Brain microvascular endothelial cell (primary cell): ENCODE measurements at regions not wholly inside any gene's neighbourhood (a gene's known extent, or its start where the extent isn't known, plus 50 kb on each side); places are given as distances from the start of the nearest gene placed in this dataset.

Experiments used
- DNase-seq: peaks from one replicate; pipeline ENCODE4 v3.0.0-alpha.2; 2020
- H3K27ac ChIP-seq: fragments of 250-450 bp; sonication (Bioruptor Pico); 2 replicates; pipeline ENCODE4 v1.5.1; 2020; ENCODE audit warnings: mild to moderate bottlenecking, moderate library complexity
- H3K27me3 ChIP-seq: fragments of 250-450 bp; sonication (Bioruptor Pico); replicated peaks from 2 replicates; pipeline ENCODE4 v1.5.1; 2020; ENCODE audit warnings: mild to moderate bottlenecking
- H3K36me3 ChIP-seq: fragments of 250-450 bp; sonication (Bioruptor Pico); replicated peaks from 2 replicates; pipeline ENCODE4 v1.5.1; 2020; ENCODE audit warnings: mild to moderate bottlenecking
- H3K4me3 ChIP-seq: 2 replicates; pipeline ENCODE4 v1.5.1; 2011; ENCODE audit warnings: low read depth, mild to moderate bottlenecking, control low read depth, low read length, moderate library complexity
- CTCF ChIP-seq: IDR thresholded peaks from 2 replicates; pipeline ENCODE4 v1.5.1; 2011; ENCODE audit warnings: low read depth, mild to moderate bottlenecking, moderate library complexity, low read length, control low read depth, inconsistent platforms; ENCODE audit errors: missing control alignments
- in situ Hi-C: cut with HindIII; loops from 2 replicates; pipeline ENCODE4 v1.10.0; 2017; ENCODE audit warnings: low sequenced_read_pairs, low pct_ligation_motif_present

DNA sequence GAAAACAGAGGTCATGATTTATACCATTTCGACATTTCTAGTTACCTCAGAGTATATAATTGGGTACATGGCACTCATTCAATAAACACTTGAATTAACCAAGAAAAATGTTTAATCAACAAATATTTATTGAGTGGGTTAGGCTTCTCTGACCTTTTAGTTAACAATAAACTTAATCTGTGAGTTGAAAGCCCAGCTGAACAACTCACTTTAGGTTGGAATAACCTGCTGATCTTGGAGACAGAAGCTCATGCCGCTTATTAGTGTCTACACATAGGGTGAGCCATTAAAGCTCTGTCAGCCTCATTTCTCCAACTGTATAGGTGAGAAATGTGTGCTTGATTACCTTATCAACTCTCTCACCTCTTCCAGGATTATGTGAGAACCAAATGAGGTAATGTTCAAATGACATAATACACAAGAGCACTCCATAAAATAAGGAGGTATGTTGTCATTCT lies 98.2 kb upstream of the DTNBP1 start:
- Histone ChIP-seq H3K27me3 (no peaks in the 10 kb centered on the region), H3K4me3 (no peak overlapping the region), H3K36me3 (no peaks in the 10 kb centered on the region), H3K27ac (no peak overlapping the region)
- DNase-seq = no peak
- no peak for TF ChIP-seq CTCF
- in situ Hi-C loops = no loop called here

DNA sequence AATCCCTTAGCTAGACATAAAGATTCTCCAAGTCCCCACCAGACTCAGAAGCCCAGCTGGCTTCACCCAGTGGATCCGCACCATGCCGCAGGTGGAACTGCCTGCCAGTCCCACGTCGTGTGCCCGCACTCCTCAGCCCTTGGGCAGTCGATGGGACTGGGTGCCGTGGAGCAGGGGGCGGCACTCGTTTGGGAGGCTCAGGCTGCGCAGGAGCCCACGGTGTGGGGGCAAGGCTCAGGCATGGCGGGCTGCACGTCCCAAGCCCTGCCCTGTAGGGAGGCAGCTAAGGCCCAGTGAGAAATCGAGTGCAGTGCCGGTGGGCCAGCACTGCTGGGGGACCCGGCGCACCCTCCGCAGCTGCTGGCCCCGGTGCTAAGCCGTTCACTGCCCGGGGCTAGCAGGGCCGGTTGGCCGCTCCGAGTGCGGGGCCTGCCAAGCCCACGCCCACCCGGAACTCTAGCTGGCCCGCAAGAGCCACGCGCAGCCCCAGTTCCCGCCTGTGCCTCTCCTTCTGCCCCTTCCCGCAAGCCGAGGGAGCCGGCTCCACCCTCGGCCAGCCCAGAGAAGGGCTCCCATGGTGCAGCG lies 95.9 kb upstream of the DTNBP1 start:
- Histone ChIP-seq H3K27ac (no peak overlapping the region), H3K36me3 (no peaks in the 10 kb centered on the region), H3K27me3 (no peaks in the 10 kb centered on the region), H3K4me3 (no peak overlapping the region)
- TF ChIP-seq CTCF = no peak
- no peak for DNase-seq
- in situ Hi-C loops = no loop called here

GRCh38 chr6:15755526-15755925 lies 92.7 kb upstream of the DTNBP1 start:
- Histone ChIP-seq H3K4me3 (no peak overlapping the region), H3K27ac (no peak overlapping the region), H3K36me3 (no peaks in the 10 kb centered on the region), H3K27me3 (no peaks in the 10 kb centered on the region)
- in situ Hi-C loops = no loop called here
- TF ChIP-seq CTCF = no peak
- no peak for DNase-seq

GRCh38 chr6:15754706-15755079 lies 91.9 kb upstream of the DTNBP1 start:
- Histone ChIP-seq H3K36me3 (no peaks in the 10 kb centered on the region), H3K27ac (no peak overlapping the region), H3K4me3 (no peak overlapping the region), H3K27me3 (no peaks in the 10 kb centered on the region)
- in situ Hi-C loops = no loop called here
- TF ChIP-seq CTCF = no peak
- no peak for DNase-seq

GRCh38 chr6:15754035-15754705 lies 91.3 kb upstream of the DTNBP1 start:
- no peaks in the 10 kb centered on the region for H3K27me3 ChIP-seq
- H3K27ac ChIP-seq = no peak overlapping the region
- no peak overlapping the region for H3K4me3 ChIP-seq
- DNase-seq = peak; percentile 36
- in situ Hi-C loops = no loop called here
- no peaks in the 10 kb centered on the region for H3K36me3 ChIP-seq
- no peak for TF ChIP-seq CTCF

DNA sequence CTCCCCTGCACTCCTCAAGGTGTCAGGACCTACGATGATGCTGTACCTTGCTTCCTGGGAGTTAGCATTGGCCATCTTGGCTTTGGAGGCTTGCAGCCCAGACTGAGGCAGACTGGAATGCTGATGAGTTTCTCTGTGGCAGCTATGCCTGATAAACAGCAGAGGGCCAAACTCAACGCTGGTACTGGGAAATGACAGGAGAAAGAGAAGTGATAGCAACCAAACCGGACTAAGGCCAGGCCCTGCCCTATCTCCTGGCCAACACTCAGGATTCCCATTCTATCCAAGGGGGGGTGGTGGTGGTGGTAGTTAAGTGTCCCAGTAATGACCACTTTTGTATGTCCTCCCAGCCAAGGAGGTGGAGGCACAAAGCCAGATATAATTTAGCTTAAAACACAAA lies 90.0 kb upstream of the DTNBP1 start:
- no peak overlapping the region for H3K4me3 ChIP-seq
- no peak for DNase-seq
- H3K27ac ChIP-seq = no peak overlapping the region
- no peaks in the 10 kb centered on the region for H3K36me3 ChIP-seq
- no peaks in the 10 kb centered on the region for H3K27me3 ChIP-seq
- peak; percentile 45 for TF ChIP-seq CTCF
- in situ Hi-C loops = no loop called here
